ENCODE measurements at regions not wholly inside any gene's neighbourhood (a gene's known extent, or its start where the extent isn't known, plus 50 kb on each side); places are given as distances from the start of the nearest gene placed in this dataset.
"Not testable (repeated sequence)": the region's sequence is repeated elsewhere in the genome, so short reads cannot be mapped to it uniquely, and the experiment has no call there.

DNA sequence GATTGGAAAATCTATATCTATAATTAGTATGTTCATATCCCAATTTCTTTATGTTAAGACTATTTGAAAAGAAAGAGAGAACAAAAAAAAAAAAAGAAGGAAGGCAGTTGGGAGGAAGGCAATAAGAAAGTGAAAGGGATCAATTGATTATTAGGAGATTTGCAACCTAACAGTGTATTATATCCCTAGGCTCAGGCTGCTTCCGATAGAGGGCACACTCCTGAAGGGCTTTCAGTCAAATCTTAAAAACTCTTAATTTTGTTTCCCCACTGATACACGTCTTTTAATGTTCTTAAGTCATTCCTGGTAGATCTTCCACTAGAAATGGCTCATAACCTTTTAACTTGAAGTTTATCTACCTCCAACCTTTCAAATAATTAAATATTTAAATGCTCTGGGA is 763.9 kb downstream of the BCL11A start:
- intact Hi-C loops (cut with micrococcal nuclease): no loop called here
- H3K36me3 Mint-ChIP-seq (ENCODE audit: low read depth): no peaks in the 10 kb centered on the region
- no peaks in the 10 kb centered on the region for H3K4me1 Mint-ChIP-seq (ENCODE audit: low read depth)
- H3K9me3 Mint-ChIP-seq: no peaks in the 10 kb centered on the region
- no peaks in the 10 kb centered on the region for H3K27me3 Mint-ChIP-seq (ENCODE audit: low read depth)
- H3K4me3 Mint-ChIP-seq (ENCODE audit: low read depth): no peak overlapping the region
- H3K27ac Mint-ChIP-seq: no peak overlapping the region
- no peak for DNase-seq (ENCODE audit: low spot score)

GRCh38 chr2:59787095-59787494 is 766.4 kb downstream of the BCL11A start:
- Mint-ChIP-seq H3K4me1 (ENCODE audit: low read depth) (no peaks in the 10 kb centered on the region), H3K27me3 (ENCODE audit: low read depth) (no peaks in the 10 kb centered on the region), H3K9me3 (no peaks in the 10 kb centered on the region), H3K4me3 (ENCODE audit: low read depth) (no peak overlapping the region), H3K36me3 (ENCODE audit: low read depth) (no peaks in the 10 kb centered on the region), H3K27ac (no peak overlapping the region)
- intact Hi-C loops (cut with micrococcal nuclease): no loop called here
- DNase-seq (ENCODE audit: low spot score): no peak

DNA sequence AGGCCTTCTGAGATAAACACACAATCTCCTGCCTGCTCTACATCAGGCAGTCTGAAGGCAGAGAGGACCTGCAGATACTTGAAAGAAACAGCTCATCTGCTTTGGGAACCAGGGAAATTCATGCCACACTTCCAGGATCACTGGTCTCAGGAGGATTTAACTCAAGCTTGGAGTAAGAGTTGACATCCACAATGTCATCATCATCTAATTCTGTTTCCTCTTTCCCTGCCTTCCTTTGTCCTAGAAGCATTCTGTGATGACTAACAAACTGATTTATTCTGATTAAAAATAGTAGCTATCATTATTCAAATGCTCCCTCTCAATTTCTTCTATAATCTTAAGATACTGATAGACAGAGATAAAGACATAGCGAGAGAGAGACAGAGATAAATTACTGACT is 766.8 kb downstream of the BCL11A start:
- Mint-ChIP-seq H3K27ac (no peak overlapping the region), H3K4me1 (ENCODE audit: low read depth) (no peaks in the 10 kb centered on the region), H3K9me3 (no peaks in the 10 kb centered on the region), H3K27me3 (ENCODE audit: low read depth) (no peaks in the 10 kb centered on the region), H3K36me3 (ENCODE audit: low read depth) (no peaks in the 10 kb centered on the region), H3K4me3 (ENCODE audit: low read depth) (no peak overlapping the region)
- no peak for DNase-seq (ENCODE audit: low spot score)
- intact Hi-C loops (cut with micrococcal nuclease): no loop called here

- intact Hi-C loops (cut with micrococcal nuclease): no loop called here
- Mint-ChIP-seq H3K27ac (no peak overlapping the region), H3K36me3 (ENCODE audit: low read depth) (no peaks in the 10 kb centered on the region), H3K4me1 (ENCODE audit: low read depth) (no peaks in the 10 kb centered on the region), H3K4me3 (ENCODE audit: low read depth) (no peak overlapping the region), H3K27me3 (ENCODE audit: low read depth) (no peaks in the 10 kb centered on the region), H3K9me3 (no peaks in the 10 kb centered on the region)
- no peak for DNase-seq (ENCODE audit: low spot score)
These were observed 773.9 kb downstream of the BCL11A start for GRCh38 chr2:59779571-59779970.

- Mint-ChIP-seq H3K36me3 (ENCODE audit: low read depth) (no peaks in the 10 kb centered on the region), H3K27me3 (ENCODE audit: low read depth) (no peaks in the 10 kb centered on the region), H3K4me1 (ENCODE audit: low read depth) (no peaks in the 10 kb centered on the region), H3K4me3 (ENCODE audit: low read depth) (no peak overlapping the region), H3K27ac (no peak overlapping the region), H3K9me3 (no peaks in the 10 kb centered on the region)
- intact Hi-C loops (cut with micrococcal nuclease): no loop called here
- DNase-seq (ENCODE audit: low spot score): no peak
These were observed 776.3 kb downstream of the BCL11A start for GRCh38 chr2:59777120-59777519.

- no peak overlapping the region for H3K4me3 Mint-ChIP-seq (ENCODE audit: low read depth)
- DNase-seq (ENCODE audit: low spot score): no peak
- no peaks in the 10 kb centered on the region for H3K27me3 Mint-ChIP-seq (ENCODE audit: low read depth)
- intact Hi-C loops (cut with micrococcal nuclease): no loop called here
- H3K27ac Mint-ChIP-seq: no peak overlapping the region
- no peaks in the 10 kb centered on the region for H3K9me3 Mint-ChIP-seq
- no peaks in the 10 kb centered on the region for H3K4me1 Mint-ChIP-seq (ENCODE audit: low read depth)
- H3K36me3 Mint-ChIP-seq (ENCODE audit: low read depth): no peaks in the 10 kb centered on the region
These were observed 776.8 kb downstream of the BCL11A start for GRCh38 chr2:59776726-59777008.

GRCh38 chr2:59774821-59775433 is 778.5 kb downstream of the BCL11A start:
- no peaks in the 10 kb centered on the region for H3K36me3 Mint-ChIP-seq (ENCODE audit: low read depth)
- H3K27me3 Mint-ChIP-seq (ENCODE audit: low read depth): no peaks in the 10 kb centered on the region
- H3K4me3 Mint-ChIP-seq (ENCODE audit: low read depth): no peak overlapping the region
- no peaks in the 10 kb centered on the region for H3K9me3 Mint-ChIP-seq
- H3K4me1 Mint-ChIP-seq (ENCODE audit: low read depth): no peaks in the 10 kb centered on the region
- intact Hi-C loops (cut with micrococcal nuclease): no loop called here
- no peak overlapping the region for H3K27ac Mint-ChIP-seq
- no peak for DNase-seq (ENCODE audit: low spot score)

DNA sequence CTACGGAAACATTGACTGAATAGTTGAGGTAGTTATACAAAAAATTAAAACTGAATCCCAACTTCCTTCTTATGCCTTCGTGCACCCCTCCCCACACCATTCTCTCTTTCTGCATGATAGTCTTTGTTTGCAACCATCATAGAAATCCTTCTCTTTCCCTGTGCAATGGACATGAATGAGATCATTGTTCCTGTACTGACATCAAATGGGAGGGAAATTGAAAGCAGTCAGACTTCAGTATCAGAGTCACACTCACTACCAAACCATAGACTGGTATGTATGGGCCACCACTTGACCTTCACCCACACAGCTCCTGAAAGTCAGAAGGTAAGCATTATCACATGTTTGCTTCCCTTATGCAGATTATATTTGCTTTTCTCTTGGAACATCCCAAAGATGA is 782.8 kb downstream of the BCL11A start:
- intact Hi-C loops (cut with micrococcal nuclease): no loop called here
- Mint-ChIP-seq H3K27ac (no peak overlapping the region), H3K4me1 (ENCODE audit: low read depth) (no peaks in the 10 kb centered on the region), H3K36me3 (ENCODE audit: low read depth) (no peaks in the 10 kb centered on the region), H3K9me3 (no peaks in the 10 kb centered on the region), H3K27me3 (ENCODE audit: low read depth) (no peaks in the 10 kb centered on the region), H3K4me3 (ENCODE audit: low read depth) (no peak overlapping the region)
- DNase-seq (ENCODE audit: low spot score): no peak

- no peaks in the 10 kb centered on the region for H3K27me3 Mint-ChIP-seq (ENCODE audit: low read depth)
- H3K4me1 Mint-ChIP-seq (ENCODE audit: low read depth): no peaks in the 10 kb centered on the region
- H3K36me3 Mint-ChIP-seq (ENCODE audit: low read depth): no peaks in the 10 kb centered on the region
- no peak overlapping the region for H3K27ac Mint-ChIP-seq
- no peak overlapping the region for H3K4me3 Mint-ChIP-seq (ENCODE audit: low read depth)
- H3K9me3 Mint-ChIP-seq: no peaks in the 10 kb centered on the region
- intact Hi-C loops (cut with micrococcal nuclease): no loop called here
- DNase-seq (ENCODE audit: low spot score): no peak
These were observed 791.5 kb downstream of the BCL11A start for GRCh38 chr2:59761966-59762365.

DNA sequence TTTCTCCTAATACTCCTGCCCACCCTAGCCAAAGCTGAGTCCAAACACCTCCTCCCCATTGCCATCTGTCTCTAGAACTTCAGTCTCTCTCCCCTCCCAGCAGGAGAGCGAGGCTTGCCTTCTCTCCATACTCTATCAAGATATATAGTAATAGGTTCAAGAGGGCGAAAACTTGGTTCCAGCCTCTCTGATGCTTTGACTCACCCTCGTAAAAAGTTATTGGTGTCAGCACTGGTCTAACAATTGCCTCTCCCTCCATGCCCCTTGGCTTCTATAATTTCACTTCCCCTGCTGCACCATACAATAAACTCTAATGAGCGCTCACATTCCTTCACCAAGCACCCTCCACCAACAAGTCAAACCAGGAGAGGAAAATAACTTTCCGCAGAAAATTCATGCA is 797.3 kb downstream of the BCL11A start:
- Mint-ChIP-seq H3K36me3 (ENCODE audit: low read depth) (no peaks in the 10 kb centered on the region), H3K9me3 (no peaks in the 10 kb centered on the region), H3K4me1 (ENCODE audit: low read depth) (no peaks in the 10 kb centered on the region), H3K4me3 (ENCODE audit: low read depth) (no peak overlapping the region), H3K27ac (no peak overlapping the region), H3K27me3 (ENCODE audit: low read depth) (no peaks in the 10 kb centered on the region)
- intact Hi-C loops (cut with micrococcal nuclease): no loop called here
- DNase-seq (ENCODE audit: low spot score): no peak

GRCh38 chr2:59754011-59754735 is 799.3 kb downstream of the BCL11A start:
- Mint-ChIP-seq H3K36me3 (ENCODE audit: low read depth) (no peaks in the 10 kb centered on the region), H3K27me3 (ENCODE audit: low read depth) (no peaks in the 10 kb centered on the region), H3K4me1 (ENCODE audit: low read depth) (no peaks in the 10 kb centered on the region), H3K27ac (no peak overlapping the region), H3K4me3 (ENCODE audit: low read depth) (no peak overlapping the region), H3K9me3 (no peaks in the 10 kb centered on the region)
- intact Hi-C loops (cut with micrococcal nuclease): no loop called here
- DNase-seq (ENCODE audit: low spot score): no peak

- Mint-ChIP-seq H3K4me1 (ENCODE audit: low read depth) (no peaks in the 10 kb centered on the region), H3K27ac (no peak overlapping the region), H3K9me3 (no peaks in the 10 kb centered on the region), H3K4me3 (ENCODE audit: low read depth) (no peak overlapping the region), H3K27me3 (ENCODE audit: low read depth) (no peaks in the 10 kb centered on the region), H3K36me3 (ENCODE audit: low read depth) (no peaks in the 10 kb centered on the region)
- intact Hi-C loops (cut with micrococcal nuclease): no loop called here
- DNase-seq (ENCODE audit: low spot score): no peak
These were observed 800.9 kb downstream of the BCL11A start for GRCh38 chr2:59752512-59752911.

GRCh38 chr2:59752071-59752470 is 801.4 kb downstream of the BCL11A start:
- intact Hi-C loops (cut with micrococcal nuclease): no loop called here

DNA sequence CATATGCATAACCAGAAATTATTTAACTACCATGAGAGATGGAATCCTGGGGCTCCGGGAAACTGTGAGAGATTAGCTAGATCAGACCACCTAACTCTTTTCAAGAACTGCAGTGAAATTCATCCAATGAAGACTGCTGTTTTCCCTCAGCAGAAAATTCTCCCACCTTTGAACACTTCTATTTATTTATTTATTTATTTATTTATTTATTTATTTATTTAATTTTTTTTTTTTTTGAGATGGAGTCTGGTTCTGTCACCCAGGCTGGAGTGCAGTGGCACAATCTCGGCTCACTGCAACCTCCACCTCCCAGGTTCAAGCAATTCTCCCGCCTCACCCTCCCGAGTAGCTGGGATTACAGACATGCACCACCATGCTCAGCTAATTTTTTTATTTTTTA is 802.2 kb downstream of the BCL11A start:
- H3K4me1 Mint-ChIP-seq (ENCODE audit: low read depth); H3K27ac Mint-ChIP-seq; DNase-seq (ENCODE audit: low spot score); intact Hi-C loops (cut with micrococcal nuclease); H3K27me3 Mint-ChIP-seq (ENCODE audit: low read depth); H3K9me3 Mint-ChIP-seq; H3K4me3 Mint-ChIP-seq (ENCODE audit: low read depth); H3K36me3 Mint-ChIP-seq (ENCODE audit: low read depth): not testable (repeated sequence)

More at GRCh38 chr2:59752071-59752470, 801.4 kb downstream of the BCL11A start:
- Mint-ChIP-seq H3K27me3 (ENCODE audit: low read depth) (no peaks in the 10 kb centered on the region), H3K27ac (no peak overlapping the region), H3K4me1 (ENCODE audit: low read depth) (no peaks in the 10 kb centered on the region), H3K36me3 (ENCODE audit: low read depth) (no peaks in the 10 kb centered on the region), H3K4me3 (ENCODE audit: low read depth) (no peak overlapping the region), H3K9me3 (no peaks in the 10 kb centered on the region)
- DNase-seq (ENCODE audit: low spot score): no peak
